GM12874 (cell line): ENCODE measurements at regions not wholly inside any gene's neighbourhood (a gene's known extent, or its start where the extent isn't known, plus 50 kb on each side); places are given as distances from the start of the nearest gene placed in this dataset.

Experiments used
- TF ChIP-seq, protein P1 (sequence below): IDR thresholded peaks from 2 replicates; pipeline ENCODE4 v1.5.1; 2011; ENCODE audit warnings: low read depth, mild to moderate bottlenecking, control low read depth, low read length, moderate library complexity; ENCODE audit not compliant: insufficient read depth

DNA sequence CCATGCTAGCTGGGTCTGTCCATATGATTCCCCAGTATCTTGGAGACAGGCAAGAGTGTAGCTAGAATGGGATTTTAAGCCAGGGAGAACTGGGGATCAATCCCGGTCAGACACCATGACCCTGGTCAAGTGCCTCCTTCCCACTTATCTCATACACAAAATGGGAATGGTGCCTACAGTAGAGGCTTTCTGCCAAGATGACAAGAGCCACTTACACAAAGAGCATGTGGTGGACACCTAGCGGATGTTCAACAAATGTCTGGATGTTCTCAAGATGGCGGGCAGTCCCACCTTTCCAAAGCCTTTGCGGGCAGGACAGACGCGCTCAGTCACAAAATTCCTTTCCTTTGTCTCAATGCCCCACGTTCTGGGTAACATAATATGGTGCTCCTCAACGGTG lies 57.3 kb downstream of the MAF start:
- TF ChIP-seq, protein P1, sequence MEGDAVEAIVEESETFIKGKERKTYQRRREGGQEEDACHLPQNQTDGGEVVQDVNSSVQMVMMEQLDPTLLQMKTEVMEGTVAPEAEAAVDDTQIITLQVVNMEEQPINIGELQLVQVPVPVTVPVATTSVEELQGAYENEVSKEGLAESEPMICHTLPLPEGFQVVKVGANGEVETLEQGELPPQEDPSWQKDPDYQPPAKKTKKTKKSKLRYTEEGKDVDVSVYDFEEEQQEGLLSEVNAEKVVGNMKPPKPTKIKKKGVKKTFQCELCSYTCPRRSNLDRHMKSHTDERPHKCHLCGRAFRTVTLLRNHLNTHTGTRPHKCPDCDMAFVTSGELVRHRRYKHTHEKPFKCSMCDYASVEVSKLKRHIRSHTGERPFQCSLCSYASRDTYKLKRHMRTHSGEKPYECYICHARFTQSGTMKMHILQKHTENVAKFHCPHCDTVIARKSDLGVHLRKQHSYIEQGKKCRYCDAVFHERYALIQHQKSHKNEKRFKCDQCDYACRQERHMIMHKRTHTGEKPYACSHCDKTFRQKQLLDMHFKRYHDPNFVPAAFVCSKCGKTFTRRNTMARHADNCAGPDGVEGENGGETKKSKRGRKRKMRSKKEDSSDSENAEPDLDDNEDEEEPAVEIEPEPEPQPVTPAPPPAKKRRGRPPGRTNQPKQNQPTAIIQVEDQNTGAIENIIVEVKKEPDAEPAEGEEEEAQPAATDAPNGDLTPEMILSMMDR: no peak

- TF ChIP-seq, protein P1: no peak
Observed at GRCh38 chr16:79542237-79542774, 58.2 kb downstream of the MAF start.

GRCh38 chr16:79540825-79541595 lies 59.5 kb downstream of the MAF start:
- TF ChIP-seq, protein P1: no peak

DNA sequence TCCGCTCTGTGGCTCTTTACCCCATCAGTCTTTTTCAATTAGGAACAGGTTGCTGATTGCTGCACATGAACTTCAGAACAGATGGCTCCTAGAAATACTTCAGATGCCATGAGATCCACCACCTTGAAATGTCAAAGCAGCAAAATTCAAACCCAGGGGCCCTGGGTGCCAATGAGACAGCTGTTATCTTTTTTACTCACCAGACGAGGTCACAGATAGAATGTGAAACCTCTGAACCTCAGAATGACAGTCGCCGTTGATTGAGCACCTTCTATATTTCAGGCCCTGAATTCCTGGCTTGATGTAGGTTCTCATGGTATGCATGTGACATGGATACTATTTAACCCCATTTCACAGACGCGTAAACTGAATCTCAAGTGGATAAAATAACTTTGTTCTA lies 63.0 kb downstream of the MAF start:
- TF ChIP-seq, protein P1: no peak

- TF ChIP-seq, protein P1: no peak
Observed at GRCh38 chr16:79536958-79537357, 63.6 kb downstream of the MAF start.

- TF ChIP-seq, protein P1: no peak
Observed at GRCh38 chr16:79535130-79535529, 65.4 kb downstream of the MAF start.

DNA sequence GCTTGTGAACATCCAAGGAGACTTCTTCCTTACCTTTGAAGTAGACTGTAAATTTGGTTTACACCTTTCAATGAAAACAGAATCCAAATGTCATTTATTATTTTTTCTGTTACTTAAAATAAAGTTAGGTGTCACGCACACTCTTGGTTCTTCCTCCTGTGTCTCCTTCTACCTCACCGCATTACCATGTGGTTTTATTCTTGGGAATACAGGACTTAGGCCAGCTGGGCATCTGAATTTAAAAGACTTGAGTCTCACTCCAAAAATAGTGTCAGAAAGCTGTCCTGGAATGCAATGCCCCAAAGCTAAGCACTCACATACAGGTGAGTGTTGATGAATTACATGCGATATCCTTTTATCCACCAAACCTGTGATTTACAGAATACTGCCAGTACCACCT lies 66.4 kb downstream of the MAF start:
- TF ChIP-seq, protein P1: no peak
